HG02885 (cell line): ENCODE measurements at regions not wholly inside any gene's neighbourhood (a gene's known extent, or its start where the extent isn't known, plus 50 kb on each side); places are given as distances from the start of the nearest gene placed in this dataset.

Experiments
- ATAC-seq: cut with Tn5 transposase; IDR thresholded peaks from one replicate; pipeline ENCODE4 v1.9.1; 2021; ENCODE audit warnings: mild to moderate bottlenecking; ENCODE audit not compliant: unreplicated experiment, poor library complexity

DNA sequence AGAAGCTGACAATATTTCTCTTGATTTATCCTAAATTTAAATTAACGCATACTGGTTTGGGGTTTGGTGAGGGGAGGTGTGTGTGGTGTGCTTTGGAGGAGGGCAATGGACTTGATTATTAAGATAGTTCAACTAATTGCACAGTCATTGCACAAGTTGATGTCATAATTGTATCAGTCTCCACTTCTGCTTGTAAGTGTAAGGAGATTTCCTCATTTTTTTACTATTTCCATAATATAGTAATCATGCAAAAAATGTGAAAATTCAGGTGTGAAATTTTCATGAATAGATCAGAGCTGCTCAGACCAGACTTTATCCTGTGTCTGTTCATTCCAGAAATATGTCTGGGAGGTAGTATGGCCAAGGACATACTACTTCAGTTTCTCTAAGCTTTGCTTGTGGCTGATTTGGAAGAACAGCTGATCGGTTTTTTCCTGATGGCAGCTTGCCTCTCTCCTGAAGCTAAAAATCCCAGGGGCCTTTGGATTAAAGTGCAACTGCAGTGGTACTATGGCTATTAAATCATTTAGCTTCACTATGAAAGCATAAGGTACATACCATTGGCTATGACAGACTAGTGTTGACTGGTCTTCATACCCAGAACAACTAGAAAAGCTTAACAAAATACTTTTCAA is 201.8 kb upstream of the MIR17HG start:
- ATAC-seq = no peak

GRCh38 chr13:91146601-91147000 is 200.9 kb upstream of the MIR17HG start:
- ATAC-seq = no peak

DNA sequence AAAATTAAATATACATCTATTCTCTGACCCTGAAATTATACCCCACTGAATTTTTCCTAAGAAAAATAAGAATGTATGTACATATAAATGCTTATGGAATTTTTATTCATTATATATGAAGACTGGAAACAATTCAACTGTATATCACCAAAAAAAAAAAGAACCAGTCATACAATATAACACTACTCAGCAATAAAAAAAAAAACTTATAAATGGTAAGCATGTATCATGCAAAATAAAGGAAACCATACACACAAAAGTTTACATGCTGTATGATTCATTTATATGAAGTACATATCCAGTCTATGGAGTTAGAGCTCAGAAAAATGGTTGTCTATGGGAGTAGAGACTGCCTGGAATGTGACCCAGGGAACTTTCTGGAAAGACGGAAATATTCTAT is 199.4 kb upstream of the MIR17HG start:
- no peak for ATAC-seq

- no peak for ATAC-seq
Observed at GRCh38 chr13:91151921-91152320, 195.6 kb upstream of the MIR17HG start.

DNA sequence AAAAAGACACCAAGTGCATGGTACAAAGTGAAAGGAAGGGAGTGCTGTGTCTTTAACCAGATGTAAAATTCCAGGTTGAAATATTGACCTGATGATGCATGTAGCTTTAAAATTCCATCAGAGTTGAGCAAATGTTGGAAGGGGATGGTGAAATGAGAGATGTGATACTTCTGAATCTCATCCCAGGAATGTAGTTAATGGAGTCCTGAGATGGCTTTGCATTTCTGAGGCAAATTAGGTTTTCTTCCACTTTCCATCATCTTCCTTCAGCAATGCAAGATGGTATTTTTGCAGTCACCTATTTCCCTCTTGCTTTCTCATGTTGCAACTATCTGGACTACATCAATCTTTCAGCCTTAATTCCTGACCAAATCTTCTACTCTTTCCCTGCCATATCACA is 194.1 kb upstream of the MIR17HG start:
- ATAC-seq = no peak

DNA sequence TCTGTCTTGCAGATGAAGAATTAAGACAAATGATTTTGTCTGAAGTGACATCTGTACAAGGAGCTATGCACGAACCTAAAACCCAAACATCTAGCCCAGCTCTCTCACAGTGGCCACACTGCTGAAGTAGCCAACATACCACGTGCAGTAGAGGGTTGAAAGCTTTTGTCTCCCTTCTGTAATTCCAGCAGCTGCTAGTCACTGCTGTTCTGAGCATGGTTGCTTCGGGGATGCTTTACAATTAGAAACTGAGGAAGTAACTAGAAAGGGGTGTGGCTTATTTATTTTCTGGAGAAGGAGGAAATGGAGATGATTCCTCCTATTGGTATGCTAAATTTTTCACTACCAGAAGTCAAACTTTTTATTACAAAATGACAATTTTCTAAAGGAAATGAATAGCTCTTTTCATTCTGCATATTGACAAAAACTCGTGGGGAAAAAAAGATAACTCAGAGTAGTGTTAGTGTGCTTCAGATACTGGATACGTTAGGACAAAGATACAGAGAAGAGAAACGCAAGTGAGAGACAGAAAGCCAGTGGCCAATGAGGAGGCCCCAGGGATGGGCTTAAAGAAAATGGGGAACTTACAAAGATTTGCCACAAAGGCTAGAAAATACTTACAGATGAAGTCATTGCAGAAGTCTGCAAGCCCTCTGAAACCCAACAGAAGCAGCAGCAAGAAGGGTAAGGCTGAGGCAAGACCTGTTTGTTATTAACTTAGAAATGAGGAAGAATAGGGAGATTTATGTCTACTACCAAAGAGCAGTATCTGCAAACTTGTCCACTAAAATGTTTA is 192.7 kb upstream of the MIR17HG start:
- ATAC-seq = peak; percentile 70

DNA sequence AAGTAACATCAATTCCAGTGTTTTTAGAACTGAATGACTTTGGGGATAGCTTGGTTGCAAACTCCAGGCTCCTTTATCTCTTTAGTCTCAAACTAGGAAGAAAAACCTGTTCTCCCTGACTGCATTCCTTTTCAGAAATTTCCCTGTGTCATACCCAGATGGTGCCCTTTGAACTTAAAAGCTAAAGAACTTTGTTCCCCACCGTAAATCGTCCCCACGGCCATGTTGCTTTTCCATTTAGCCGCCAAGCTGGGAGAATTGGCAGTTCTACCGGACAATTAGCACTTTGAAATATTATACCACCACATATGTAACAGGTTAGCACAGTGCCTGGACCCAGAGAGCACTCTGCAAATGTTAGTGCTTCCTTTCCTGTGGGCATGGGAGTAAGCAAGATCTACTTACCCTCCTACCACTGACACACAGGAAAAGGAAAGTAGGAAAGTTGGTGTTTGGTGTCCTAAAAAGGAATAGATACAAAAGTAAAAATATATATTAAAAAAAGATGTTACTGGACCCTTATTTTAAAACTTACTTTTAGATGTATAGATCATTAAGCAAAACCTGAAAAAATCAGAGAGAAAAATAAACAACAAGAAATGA is 191.9 kb upstream of the MIR17HG start:
- ATAC-seq = no peak

GRCh38 chr13:91157273-91158016 is 190.0 kb upstream of the MIR17HG start:
- ATAC-seq = no peak

DNA sequence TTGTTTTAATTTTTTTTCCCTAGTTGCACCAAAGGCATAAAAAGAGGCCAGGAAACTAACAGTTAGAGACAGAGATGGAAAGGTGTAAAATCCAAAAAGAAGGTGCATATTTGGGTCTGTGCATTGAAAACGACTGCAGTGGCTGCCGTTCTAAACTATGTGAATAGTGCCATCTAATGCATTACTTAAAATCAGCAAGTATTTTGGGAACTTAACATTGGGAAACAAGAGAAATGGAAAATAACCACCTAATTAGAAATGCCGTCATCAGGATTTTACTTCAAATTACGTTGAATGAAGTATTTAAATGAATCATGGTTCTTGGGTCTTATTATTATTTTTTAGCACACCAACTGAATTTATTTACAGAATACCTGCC is 189.5 kb upstream of the MIR17HG start:
- no peak for ATAC-seq

DNA sequence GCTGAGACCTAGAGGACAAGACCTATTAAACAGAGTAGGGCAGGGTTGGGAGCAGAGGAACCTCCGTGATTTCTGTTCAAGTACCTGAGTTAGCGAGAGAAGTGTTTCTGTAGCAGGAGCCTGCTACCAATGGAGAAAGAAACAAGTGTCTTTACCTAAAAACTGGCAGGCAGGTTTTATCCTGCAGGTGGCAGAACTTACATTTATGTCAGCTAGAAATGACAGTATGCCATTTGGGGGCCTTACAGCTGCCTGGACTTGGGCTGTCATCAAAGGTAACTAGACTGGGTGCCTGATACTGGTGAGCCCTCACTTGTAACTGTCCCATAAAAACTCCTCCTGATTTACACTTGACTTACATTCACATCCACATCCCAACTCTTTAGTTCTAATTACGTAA is 185.3 kb upstream of the MIR17HG start:
- ATAC-seq = peak; percentile 67

- ATAC-seq = no peak
Observed at GRCh38 chr13:91162589-91162988, 184.9 kb upstream of the MIR17HG start.

DNA sequence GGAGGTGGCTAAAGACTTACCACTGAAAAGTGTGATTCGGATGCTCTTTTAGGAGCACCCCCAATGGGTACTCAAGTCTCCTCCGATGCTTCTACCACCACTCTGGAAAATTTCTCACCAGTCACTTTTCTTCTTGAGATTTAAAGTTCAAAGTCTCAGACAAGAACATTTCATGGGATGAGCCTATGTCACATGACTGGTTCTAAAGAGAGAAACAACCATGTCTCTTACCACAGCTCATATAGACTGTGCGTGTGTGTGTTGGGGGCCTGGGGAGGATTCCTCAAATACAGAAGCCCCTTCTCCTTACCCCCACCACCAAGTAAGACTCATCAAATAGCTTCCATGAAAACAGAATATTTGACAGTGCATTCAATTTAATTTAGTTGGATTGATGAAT is 181.7 kb upstream of the MIR17HG start:
- no peak for ATAC-seq

GRCh38 chr13:91166714-91167511 is 180.6 kb upstream of the MIR17HG start:
- no peak for ATAC-seq

GRCh38 chr13:91167706-91168385 is 179.6 kb upstream of the MIR17HG start:
- ATAC-seq = no peak

- no peak for ATAC-seq
Observed at GRCh38 chr13:91168386-91168711, 179.1 kb upstream of the MIR17HG start.

DNA sequence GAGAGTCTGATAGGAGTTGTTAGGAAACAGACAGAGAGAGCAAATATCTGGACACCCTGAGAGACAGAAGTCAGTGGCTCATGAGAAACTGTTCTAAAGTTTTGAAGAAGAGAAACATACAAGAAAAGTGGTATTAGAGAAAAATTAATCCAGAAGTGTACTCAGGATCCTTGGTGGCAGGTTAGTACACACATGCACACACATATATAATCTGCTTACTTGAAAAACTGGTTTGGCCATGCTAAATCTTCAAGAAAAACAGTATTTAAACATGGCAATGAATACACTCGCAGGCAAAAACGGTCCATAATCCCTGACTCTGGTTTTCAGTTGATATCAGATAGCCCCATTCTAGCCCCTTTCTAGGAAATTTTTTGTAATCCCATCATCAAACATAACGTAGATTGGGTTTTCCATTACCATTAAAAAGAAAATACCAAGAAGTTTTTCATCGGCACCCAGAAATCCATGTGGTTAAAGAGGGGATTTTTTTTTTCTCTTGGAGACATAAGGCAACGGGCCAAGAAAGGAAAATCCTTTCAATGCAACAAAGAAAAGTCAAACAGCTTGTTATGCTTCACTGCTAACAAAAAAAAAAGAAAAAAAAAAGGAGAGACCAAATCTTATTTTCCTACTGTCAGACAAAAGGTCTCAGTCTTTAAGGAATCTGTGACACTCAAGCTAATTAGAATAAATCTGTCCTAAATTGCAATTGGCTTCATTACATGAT is 178.0 kb upstream of the MIR17HG start:
- no peak for ATAC-seq

GRCh38 chr13:91172160-91172559 is 175.3 kb upstream of the MIR17HG start:
- ATAC-seq = no peak

GRCh38 chr13:91174886-91175501 is 172.5 kb upstream of the MIR17HG start:
- ATAC-seq = no peak

- ATAC-seq = no peak
Observed at GRCh38 chr13:91178099-91178498, 169.4 kb upstream of the MIR17HG start.
